DND-41 (cell line): ENCODE measurements at regions not wholly inside any gene's neighbourhood (a gene's known extent, or its start where the extent isn't known, plus 50 kb on each side); places are given as distances from the start of the nearest gene placed in this dataset.

Source experiments
- ATAC-seq: fragments of 200-7000 bp; cut with Tn5 transposase; 3 replicates; pipeline ENCODE4 v1.9.1; 2021; ENCODE audit warnings: low read depth; ENCODE audit not compliant: insufficient read depth
- DNase-seq: peaks from one replicate; pipeline ENCODE4 v3.0.0-alpha.2; 2020
- H2AFZ ChIP-seq: 2 replicates; pipeline ENCODE4 v1.6.0; 2012; ENCODE audit warnings: low read depth, low read length
- H3K27ac ChIP-seq: 2 replicates; pipeline ENCODE4 v1.5.1; 2012; ENCODE audit warnings: low read length, inconsistent platforms
- H3K27me3 ChIP-seq: fragments of 200-600 bp; sonication (generic); 2 replicates; pipeline ENCODE4 v1.6.0; 2012; ENCODE audit warnings: low read length, mild to moderate bottlenecking, inconsistent platforms; ENCODE audit not compliant: insufficient read depth, poor library complexity
- H3K36me3 ChIP-seq: 2 replicates; pipeline ENCODE4 v1.5.1; 2012; ENCODE audit warnings: low read length, inconsistent platforms; ENCODE audit not compliant: insufficient read depth
- H3K4me1 ChIP-seq: 2 replicates; pipeline ENCODE4 v1.5.1; 2012; ENCODE audit warnings: mild to moderate bottlenecking, low read length; ENCODE audit not compliant: insufficient read depth
- H3K4me2 ChIP-seq: 2 replicates; pipeline ENCODE4 v1.6.0; 2012; ENCODE audit warnings: mild to moderate bottlenecking, moderate library complexity, low read length, inconsistent platforms; ENCODE audit not compliant: insufficient read depth
- H3K4me3 ChIP-seq, 2 experiments: fragments of 200-600 bp in 1 of 2; shearing (Covaris generic) in 1 of 2; 2 replicates each; pipeline ENCODE4 v1.5.1; 2012 to 2016; ENCODE audit warnings: inconsistent platforms in 2 of 2, low read length in 2 of 2, mild to moderate bottlenecking in 2 of 2, low read depth in 1 of 2, moderate library complexity in 1 of 2
- H3K79me2 ChIP-seq: 2 replicates; pipeline ENCODE4 v1.6.0; 2012; ENCODE audit warnings: low read length, inconsistent platforms; ENCODE audit not compliant: insufficient read depth
- H3K9ac ChIP-seq: 2 replicates; pipeline ENCODE4 v1.6.0; 2012; ENCODE audit warnings: low read depth, mild to moderate bottlenecking, inconsistent platforms, low read length, moderate library complexity
- H3K9me3 ChIP-seq: 2 replicates; pipeline ENCODE4 v1.5.1; 2012; ENCODE audit warnings: low read length, moderate library complexity, mild to moderate bottlenecking, inconsistent platforms; ENCODE audit not compliant: insufficient read depth, severe bottlenecking
- H4K20me1 ChIP-seq: 2 replicates; pipeline ENCODE4 v1.6.0; 2012; ENCODE audit warnings: low read length; ENCODE audit not compliant: insufficient read depth
- EZH2 ChIP-seq: IDR thresholded peaks from 3 replicates; pipeline ENCODE4 v1.6.1; 2012; ENCODE audit warnings: borderline replicate concordance, low read depth, mild to moderate bottlenecking, moderate library complexity, low read length, inconsistent platforms; ENCODE audit not compliant: severe bottlenecking
- TF ChIP-seq, protein P1 (sequence below): IDR thresholded peaks from 2 replicates; pipeline ENCODE4 v1.5.1; 2012; ENCODE audit warnings: borderline replicate concordance, low read length, moderate library complexity, mild to moderate bottlenecking; ENCODE audit not compliant: poor library complexity, severe bottlenecking; ENCODE audit errors: extremely low read depth

- no peak for TF ChIP-seq EZH2
- TF ChIP-seq, protein P1, sequence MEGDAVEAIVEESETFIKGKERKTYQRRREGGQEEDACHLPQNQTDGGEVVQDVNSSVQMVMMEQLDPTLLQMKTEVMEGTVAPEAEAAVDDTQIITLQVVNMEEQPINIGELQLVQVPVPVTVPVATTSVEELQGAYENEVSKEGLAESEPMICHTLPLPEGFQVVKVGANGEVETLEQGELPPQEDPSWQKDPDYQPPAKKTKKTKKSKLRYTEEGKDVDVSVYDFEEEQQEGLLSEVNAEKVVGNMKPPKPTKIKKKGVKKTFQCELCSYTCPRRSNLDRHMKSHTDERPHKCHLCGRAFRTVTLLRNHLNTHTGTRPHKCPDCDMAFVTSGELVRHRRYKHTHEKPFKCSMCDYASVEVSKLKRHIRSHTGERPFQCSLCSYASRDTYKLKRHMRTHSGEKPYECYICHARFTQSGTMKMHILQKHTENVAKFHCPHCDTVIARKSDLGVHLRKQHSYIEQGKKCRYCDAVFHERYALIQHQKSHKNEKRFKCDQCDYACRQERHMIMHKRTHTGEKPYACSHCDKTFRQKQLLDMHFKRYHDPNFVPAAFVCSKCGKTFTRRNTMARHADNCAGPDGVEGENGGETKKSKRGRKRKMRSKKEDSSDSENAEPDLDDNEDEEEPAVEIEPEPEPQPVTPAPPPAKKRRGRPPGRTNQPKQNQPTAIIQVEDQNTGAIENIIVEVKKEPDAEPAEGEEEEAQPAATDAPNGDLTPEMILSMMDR: no peak
- Histone ChIP-seq H3K9me3 (no peaks in the 10 kb centered on the region), H4K20me1 (no peaks in the 10 kb centered on the region), H2AFZ (no peak overlapping the region), H3K27me3 (no peaks in the 10 kb centered on the region), H3K4me2 (no peak overlapping the region), H3K36me3 (no peaks in the 10 kb centered on the region), H3K27ac (no peak overlapping the region), H3K4me1 (no peaks in the 10 kb centered on the region), H3K4me3 (no peak overlapping the region), H3K79me2 (no peaks in the 10 kb centered on the region), H3K9ac (no peak overlapping the region)
- no peak for ATAC-seq
- no peak for DNase-seq
Observed at GRCh38 chr2:190762566-190762965, 113.7 kb downstream of the NAB1 start.

DNA sequence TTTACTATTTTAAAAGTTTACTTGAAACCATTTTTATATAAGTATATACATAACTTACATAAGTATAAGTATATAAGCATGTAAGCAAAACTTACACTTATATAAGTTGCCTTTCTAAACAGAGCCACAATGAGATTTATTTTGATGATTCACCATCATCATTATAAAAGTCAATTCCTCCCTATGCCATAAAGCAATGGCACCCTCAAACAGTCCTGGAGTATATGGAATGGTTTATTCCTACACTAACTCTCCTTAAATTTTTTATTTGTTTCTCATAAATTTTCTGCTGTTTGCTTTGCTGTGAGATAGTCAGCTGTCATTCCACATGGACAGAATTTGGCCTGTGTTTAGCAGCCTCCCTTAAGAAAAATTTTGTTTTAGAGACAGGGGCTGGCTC lies 114.2 kb downstream of the NAB1 start:
- no peaks in the 10 kb centered on the region for H3K79me2 ChIP-seq
- no peak for TF ChIP-seq EZH2
- TF ChIP-seq, protein P1: no peak
- H3K4me2 ChIP-seq: no peak overlapping the region
- DNase-seq (no peak), ATAC-seq (no peak)
- no peaks in the 10 kb centered on the region for H3K9me3 ChIP-seq
- no peaks in the 10 kb centered on the region for H3K27me3 ChIP-seq
- no peaks in the 10 kb centered on the region for H3K4me1 ChIP-seq
- H3K27ac ChIP-seq: no peak overlapping the region
- no peak overlapping the region for H3K9ac ChIP-seq
- H4K20me1 ChIP-seq: no peaks in the 10 kb centered on the region
- H2AFZ ChIP-seq: no peak overlapping the region
- H3K4me3 ChIP-seq: no peak overlapping the region
- no peaks in the 10 kb centered on the region for H3K36me3 ChIP-seq

DNA sequence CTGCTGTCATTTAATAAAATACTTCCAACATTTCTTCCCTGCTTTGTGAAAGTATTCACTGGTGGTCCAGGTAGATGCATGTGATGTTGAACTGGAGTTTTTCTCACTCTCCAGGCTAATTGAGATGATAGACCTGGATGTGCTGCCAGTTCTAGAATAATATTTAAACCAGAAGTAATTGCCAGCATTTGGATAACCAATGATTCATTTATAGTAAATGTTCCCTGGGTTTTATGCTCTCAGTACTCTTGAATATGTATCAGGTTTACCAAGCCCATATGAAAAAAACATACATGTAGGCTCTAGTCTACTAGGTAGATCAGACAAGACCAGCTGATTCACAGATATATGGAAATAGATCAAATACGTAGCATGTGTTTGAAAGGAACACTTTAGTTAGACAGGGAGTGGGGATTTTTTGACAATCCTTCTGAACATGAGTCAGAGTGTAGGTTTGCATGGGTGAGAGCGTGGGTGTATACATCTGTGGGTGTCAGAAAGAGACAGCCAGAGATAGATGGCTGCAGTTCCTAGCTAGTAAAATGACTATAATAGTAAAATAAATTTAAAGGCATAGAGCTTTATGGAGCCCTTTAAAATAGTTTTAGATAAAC lies 115.1 kb downstream of the NAB1 start:
- no peak overlapping the region for H3K9ac ChIP-seq
- H3K79me2 ChIP-seq: no peaks in the 10 kb centered on the region
- H3K4me1 ChIP-seq: no peaks in the 10 kb centered on the region
- H3K27me3 ChIP-seq: no peaks in the 10 kb centered on the region
- no peak overlapping the region for H3K4me3 ChIP-seq
- H3K4me2 ChIP-seq: no peak overlapping the region
- no peak overlapping the region for H3K27ac ChIP-seq
- ATAC-seq (no peak), DNase-seq (no peak)
- no peaks in the 10 kb centered on the region for H3K9me3 ChIP-seq
- H4K20me1 ChIP-seq: no peaks in the 10 kb centered on the region
- TF ChIP-seq, protein P1: no peak
- TF ChIP-seq EZH2: no peak
- no peaks in the 10 kb centered on the region for H3K36me3 ChIP-seq
- H2AFZ ChIP-seq: no peak overlapping the region
